Cardiac fibroblast (primary cell): ENCODE measurements at regions not wholly inside any gene's neighbourhood (a gene's known extent, or its start where the extent isn't known, plus 50 kb on each side); places are given as distances from the start of the nearest gene placed in this dataset.

Source experiments
- DNase-seq, 2 donors: peaks; one replicate each; pipeline versions ENCODE4 v3.0.0 to v3.0.0-alpha.2; 2010; ENCODE audit warnings: low read depth in 2 of 2
- H3K4me3 ChIP-seq, 2 donors: replicated peaks in 1 of 2; 1 replicate in 1 of 2; 2 replicates in 1 of 2; pipeline ENCODE4 v1.5.1; 2011; ENCODE audit warnings: low read depth in 2 of 2, low read length in 2 of 2, mild to moderate bottlenecking in 2 of 2, moderate library complexity in 1 of 2
- CTCF ChIP-seq: IDR thresholded peaks from one replicate; pipeline ENCODE4 v1.5.1; 2011; ENCODE audit warnings: low read depth, mild to moderate bottlenecking, low read length, inconsistent platforms

GRCh38 chr7:22936246-22936645 is 77.7 kb downstream of the HYCC1 start:
- H3K4me3 ChIP-seq: no peak overlapping the region
- TF ChIP-seq CTCF: no peak
- DNase-seq: no peak

GRCh38 chr7:22935269-22935668 is 78.7 kb downstream of the HYCC1 start:
- DNase-seq: peak in 1 of 2 donors; percentile 55
- no peak for TF ChIP-seq CTCF
- H3K4me3 ChIP-seq: no peak overlapping the region

- no peak for TF ChIP-seq CTCF
- H3K4me3 ChIP-seq: no peak overlapping the region
- DNase-seq: peak in 1 of 2 donors; percentile 43
These were observed 79.4 kb downstream of the HYCC1 start for GRCh38 chr7:22934473-22935065.

- no peak overlapping the region for H3K4me3 ChIP-seq
- DNase-seq: peak; percentile 48 to 80
These were observed 79.9 kb downstream of the HYCC1 start for GRCh38 chr7:22934023-22934422.

GRCh38 chr7:22932896-22933295 is 81.0 kb downstream of the HYCC1 start:
- no peak overlapping the region for H3K4me3 ChIP-seq
- DNase-seq: no peak
- no peak for TF ChIP-seq CTCF

More at GRCh38 chr7:22934023-22934422, 79.9 kb downstream of the HYCC1 start:
- TF ChIP-seq CTCF: no peak

GRCh38 chr7:22931011-22931410 is 82.9 kb downstream of the HYCC1 start:
- H3K4me3 ChIP-seq: no peak overlapping the region
- no peak for TF ChIP-seq CTCF
- DNase-seq: peak in 1 of 2 donors; percentile 60

GRCh38 chr7:22922307-22922706 is 91.6 kb downstream of the HYCC1 start:
- TF ChIP-seq CTCF: no peak
- no peak for DNase-seq
- H3K4me3 ChIP-seq: no peak overlapping the region
